Medulla oblongata (tissue), 1 donor: ENCODE measurements at regions not wholly inside any gene's neighbourhood (a gene's known extent, or its start where the extent isn't known, plus 50 kb on each side); places are given as distances from the start of the nearest gene placed in this dataset.

Experiments used
- DNase-seq: peaks from one replicate; pipeline ENCODE4 v3.0.0-alpha.2; 2015; ENCODE audit errors: extremely low spot score

DNA sequence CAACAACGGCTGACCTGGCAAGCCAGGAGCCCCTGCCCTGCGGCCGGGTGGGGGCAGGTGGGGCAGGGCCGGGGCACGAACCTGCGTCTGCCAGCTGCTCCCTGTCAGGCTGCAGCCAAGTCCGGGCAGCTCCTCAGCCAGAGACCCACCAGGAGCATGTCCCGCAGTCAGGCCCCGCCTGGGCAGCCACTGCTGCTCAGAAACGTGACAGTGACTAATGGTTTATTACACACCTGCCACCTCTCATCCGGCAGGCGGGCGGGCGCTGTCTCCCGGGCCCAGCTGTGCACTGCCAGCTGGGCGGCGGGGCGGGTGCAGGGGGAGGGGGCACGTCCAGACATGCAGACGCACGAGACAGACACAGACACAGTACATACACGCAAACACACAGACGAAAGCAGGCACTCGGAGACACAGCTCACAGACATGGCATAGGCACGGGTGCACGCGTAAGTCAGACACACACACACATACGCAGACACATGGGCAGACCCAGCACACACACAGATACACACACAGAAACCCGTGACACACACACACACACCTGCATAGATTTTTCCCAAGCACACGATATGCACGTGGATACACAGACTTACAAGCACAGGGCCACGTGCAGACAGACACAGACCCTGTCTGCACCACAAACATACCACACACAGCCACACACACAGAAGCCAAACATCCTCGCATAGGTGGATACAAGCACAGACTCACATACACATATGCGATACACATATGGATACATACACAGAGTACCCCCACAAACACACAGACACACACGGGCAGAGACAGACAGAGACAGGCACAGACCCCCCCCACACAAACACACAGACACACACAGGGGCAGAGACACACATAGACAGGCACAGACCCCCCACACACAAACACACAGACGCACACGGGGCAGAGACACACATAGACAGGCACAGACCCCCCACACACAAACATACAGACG lies 248.3 kb upstream of the CIBAR2 start:
- DNase-seq = no peak

- DNase-seq = no peak
Observed at GRCh38 chr16:85361441-85362118, 249.3 kb upstream of the CIBAR2 start.

GRCh38 chr16:85362443-85362842 lies 250.2 kb upstream of the CIBAR2 start:
- no peak for DNase-seq

DNA sequence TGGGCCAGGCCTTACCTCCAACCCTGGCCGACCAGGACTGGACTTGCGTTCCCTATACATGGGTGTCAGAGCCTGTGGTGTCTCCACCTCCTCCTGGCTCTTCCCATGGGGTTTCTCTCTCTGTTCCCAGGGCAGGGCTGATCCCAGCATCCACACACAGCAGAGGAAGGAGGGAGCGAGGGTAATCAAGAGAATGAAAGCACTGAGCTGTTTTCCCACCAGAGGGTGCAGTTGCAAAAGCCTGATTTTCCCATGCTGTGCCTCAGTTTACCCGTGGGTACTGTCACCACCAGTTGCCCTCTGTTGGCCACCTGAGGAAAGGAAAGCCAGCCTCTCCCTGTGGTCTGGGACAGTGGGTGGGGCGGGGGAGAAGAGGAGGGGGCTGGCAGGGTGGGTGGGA lies 249.7 kb upstream of the GSE1 start:
- no peak for DNase-seq

DNA sequence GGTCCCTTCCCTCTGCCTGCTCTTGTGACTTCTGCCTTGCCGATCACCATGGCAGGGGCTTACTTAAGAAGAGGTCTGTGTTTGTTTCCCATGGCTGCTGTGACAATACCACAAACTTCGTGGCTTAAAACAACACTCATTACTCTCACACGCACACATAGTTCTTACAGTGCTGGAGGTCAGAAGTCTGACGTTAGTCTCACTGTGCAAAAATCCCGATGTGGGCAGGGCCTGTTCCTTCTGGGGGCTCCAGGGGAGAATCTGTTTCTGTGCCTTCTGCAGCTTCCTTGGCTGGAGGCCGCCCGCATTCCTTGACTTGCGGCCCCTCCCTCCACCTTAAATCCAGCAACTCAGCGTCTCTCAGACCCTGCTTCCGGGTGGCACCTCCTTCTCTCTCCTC lies 249.2 kb upstream of the GSE1 start:
- DNase-seq = no peak

GRCh38 chr16:85364323-85365040 lies 248.6 kb upstream of the GSE1 start:
- DNase-seq = no peak

- no peak for DNase-seq
Observed at GRCh38 chr16:85365120-85365519, 248.0 kb upstream of the GSE1 start.

- DNase-seq = peak; percentile 41
Observed at GRCh38 chr16:85366031-85366763, 246.9 kb upstream of the GSE1 start.

DNA sequence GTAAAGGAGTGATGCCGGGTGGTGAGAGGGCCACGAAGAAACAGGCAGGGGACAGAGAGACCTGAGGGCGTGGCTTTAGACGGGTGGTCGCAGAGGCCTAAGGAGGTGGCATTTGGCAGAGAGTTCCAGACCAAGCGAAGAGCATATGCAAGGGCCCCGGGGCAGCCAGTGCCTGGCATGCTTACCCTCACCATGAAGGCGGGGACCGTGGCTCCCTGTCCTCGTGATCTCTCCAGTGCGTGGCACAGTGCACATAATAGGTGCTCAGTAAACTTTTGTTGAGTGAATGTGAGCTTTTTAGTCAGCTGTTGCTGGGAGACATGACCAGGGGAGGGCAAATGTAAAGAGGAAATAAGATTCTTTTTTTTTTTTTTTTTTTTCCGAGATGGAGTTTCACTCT lies 245.6 kb upstream of the GSE1 start:
- DNase-seq = no peak

DNA sequence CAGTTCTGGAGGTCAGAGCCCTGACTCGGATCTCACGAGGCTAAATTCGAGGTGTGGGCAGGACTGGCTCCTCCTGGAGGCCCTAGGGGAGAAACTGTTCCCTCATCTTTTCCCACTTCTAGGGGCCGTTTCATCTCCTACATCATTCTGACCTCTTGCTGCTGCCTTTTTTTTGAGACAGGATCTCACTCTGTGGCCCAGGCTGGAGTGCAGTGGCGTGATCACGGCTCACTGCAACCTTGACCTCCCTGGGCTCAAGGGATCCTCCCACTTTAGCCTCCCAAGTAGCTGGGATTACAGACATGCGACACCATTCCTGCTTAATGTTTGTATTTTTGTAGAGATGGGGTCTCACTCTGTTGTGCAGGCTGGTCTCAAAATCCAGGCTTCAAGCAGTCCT lies 244.1 kb upstream of the GSE1 start:
- no peak for DNase-seq

DNA sequence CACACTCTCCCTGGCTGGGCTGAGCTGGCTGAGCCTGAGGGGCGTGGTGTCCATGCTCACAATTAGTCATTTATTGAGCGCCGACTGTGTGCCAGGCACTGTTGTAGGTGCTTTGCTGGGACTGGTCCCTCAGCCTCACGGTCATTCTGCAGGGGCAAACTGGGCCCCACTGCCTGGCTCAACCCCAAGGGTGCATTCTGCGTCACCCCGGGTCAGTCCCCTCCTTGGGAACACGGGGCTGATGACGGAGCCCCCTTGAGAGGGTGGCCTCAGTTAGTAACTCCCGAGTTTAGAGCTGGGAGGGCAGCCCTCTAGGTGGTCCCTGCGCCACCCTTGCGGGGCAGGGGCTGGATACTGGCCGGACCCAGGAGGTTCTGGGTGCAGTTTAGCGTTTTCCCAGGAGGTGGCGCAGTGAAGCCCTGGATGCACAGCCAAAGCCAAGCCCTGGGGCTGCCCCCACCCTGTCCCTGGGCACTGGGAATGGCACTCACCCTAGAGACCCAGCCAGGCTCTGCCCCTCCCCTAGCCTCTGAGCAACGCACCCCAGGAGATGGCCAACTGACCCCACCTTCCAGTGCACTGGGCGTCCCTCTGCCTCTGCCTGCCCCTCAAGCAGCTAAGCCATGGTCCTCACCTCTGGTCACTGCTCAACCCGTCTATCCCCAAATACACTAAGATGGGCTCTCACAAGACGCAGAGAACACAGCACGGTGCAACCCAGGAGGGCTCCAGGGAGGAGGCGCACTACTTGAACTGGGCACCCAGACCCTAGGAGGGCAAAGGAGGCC lies 243.2 kb upstream of the GSE1 start:
- no peak for DNase-seq

DNA sequence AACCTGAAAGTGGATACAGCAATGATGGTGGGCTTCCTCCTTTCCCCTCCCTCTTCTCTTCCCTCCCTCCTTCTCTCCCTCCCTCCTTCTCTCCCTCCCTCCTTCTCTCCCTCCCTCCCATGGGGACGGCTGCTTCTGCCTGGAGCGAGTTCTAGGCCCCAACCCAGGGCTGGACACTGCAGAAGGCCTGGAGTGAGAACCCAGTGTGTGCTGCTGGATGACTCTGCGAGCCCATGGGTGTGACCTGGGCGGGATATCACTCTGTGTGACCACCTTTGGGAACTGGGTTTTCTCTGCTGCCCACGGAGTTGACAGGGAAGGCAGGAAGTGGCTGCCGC lies 242.6 kb upstream of the GSE1 start:
- no peak for DNase-seq

DNA sequence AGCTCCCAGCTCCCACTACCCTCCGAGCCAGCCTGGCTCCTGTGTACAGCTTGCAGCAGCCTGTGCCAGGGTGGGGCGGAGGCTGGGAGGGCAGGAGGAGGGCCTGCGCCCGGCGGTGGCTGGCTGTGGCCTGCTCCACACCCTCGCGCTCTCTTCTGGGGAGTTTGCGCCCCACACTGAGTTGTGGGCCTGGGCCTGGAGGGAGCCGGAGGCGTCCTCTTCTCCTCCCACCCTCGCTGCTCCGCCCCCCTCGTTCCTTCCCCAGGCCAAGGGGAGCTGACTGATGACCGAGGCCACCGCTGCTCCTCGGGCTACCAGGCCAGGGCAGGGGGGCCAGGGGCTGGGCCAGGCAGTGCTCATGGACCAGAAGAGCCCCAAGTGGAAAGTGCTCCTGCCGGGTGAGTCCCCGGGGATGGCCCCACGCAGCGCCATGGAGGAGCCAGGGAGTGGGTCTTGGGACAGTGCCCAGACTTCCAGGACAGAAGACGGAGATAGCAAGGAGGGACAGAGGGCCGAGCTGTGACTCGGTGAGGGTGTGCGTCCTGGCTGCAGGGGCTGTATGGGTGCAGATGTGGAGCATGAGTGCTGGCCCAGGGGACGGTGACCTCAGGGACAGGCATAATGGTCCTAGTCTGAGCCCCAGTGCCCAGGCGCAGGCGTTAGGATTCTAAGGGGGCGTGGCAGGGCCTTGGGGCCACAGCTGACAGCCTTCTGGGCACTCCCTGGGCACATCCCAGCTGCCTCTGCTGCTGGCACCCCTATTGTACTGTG lies 242.1 kb upstream of the GSE1 start:
- peak; percentile 59 for DNase-seq

DNA sequence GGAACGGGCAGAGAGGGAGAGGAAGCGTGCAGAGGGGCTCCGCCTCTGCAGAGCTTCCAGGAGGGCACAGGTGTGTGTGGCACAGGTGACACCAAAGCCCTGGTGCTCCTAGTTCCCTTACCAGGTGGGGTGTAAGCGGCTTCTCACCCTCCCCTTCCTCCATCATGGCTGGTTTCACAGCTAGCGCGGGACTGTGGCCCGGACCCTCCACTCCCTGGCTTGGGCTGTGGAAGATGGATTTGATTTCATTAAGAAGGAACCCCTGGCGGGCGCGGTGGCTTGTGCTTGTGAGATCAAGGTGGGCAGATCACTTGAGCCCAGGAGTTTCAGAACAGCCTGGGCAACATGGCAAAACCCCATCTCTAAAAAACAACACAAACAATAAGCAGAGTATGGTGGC lies 241.2 kb upstream of the GSE1 start:
- no peak for DNase-seq

DNA sequence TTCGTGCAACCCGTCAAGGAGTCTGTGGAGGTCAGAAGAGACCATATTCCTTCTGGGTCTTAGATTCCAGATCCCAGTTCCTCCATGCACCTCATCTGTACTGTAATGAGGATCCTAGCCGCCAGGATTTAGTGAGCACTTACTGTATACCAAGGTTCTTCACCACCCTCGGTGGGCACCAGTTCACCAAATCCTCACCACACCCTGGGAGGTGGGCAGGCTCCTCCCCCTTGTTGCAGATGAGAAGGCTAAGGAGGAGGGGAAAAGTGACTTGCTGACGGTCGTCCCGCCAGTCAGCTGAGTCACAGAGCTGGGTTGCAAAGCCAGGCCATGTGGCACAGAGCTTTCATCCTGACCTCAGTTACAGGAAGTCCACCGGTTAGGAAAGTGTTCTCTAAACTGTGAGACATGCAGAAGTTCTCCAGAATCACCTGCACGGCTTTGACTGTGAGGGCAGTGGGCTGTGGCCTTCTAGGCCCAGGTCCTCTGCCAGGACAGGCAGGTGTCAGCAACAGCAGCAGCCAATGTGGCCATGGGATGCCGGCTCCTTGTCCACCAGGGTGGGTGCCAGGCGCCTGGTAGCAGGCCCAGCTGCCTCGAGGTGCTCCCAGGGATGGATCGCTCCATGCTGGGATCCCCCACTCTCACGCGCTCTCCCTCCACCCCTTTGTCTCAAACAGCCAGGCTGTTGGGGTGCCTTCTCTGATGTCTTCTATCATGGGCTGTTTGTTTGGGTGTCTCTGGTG lies 240.3 kb upstream of the GSE1 start:
- no peak for DNase-seq

DNA sequence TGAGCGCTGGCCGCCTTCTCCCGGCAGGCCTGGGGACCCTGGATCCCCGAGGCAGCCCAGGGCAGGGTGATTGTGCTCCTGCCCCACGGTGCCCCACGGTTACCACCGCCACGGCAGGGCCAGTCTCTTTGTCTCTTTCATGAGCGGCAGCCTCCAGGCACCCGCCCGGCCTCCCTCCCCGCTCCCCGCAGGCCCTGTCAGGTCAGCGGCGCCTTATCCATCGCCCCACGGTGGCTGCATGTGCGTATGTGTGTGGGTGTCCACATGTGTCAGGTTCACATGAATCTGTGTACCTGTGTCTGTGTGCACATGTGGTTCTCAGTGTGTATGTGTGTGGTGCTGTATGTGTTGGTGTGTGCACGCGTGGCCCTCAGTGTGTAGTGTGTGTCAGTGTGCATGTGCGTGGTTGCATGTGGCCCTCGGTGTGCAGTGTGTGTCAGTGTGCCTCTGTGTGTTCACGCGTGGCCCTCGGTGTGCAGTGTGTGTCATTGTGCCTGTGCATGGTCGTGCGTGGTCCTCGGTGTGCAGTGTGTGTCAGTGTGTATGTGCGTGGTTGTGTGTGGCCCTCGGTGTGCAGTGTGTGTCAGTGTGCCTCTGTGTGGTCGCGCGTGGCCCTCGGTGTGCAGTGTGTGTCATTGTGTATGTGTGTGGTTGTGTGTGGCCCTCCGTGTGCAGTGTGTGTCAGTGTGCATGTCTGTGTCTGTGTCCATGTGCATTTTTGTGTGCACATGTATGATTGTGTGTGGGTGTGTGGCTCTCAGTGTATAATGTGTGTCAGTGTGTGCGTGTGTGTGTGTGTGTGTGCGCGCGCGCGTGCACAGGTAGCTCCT lies 239.2 kb upstream of the GSE1 start:
- DNase-seq = no peak

- DNase-seq = no peak
Observed at GRCh38 chr16:85374571-85374872, 238.6 kb upstream of the GSE1 start.

GRCh38 chr16:85375282-85375681 lies 237.8 kb upstream of the GSE1 start:
- no peak for DNase-seq
